WTC11 (cell line): ENCODE measurements at regions not wholly inside any gene's neighbourhood (a gene's known extent, or its start where the extent isn't known, plus 50 kb on each side); places are given as distances from the start of the nearest gene placed in this dataset.

ENCODE experiments used
- ATAC-seq: fragments of 200-7000 bp; cut with Tn5 transposase; 2 replicates; pipeline ENCODE4 v1.10.0; 2021; ENCODE audit warnings: mild to moderate bottlenecking, moderate library complexity
- CTCF ChIA-PET: fragments of 300-600 bp; sonication (Branson Sonifier 250); formaldehyde crosslinking; loops from one replicate; lab custom pipeline; 2021; ENCODE audit warnings: antibody characterized with exemption; lab: Charles Lee
- POLR2A ChIA-PET: fragments of 350-600 bp; sonication (Branson Sonifier 250); formaldehyde crosslinking; loops from one replicate; lab custom pipeline; 2021; ENCODE audit warnings: antibody characterized with exemption; lab: Charles Lee
- DNase-seq: peaks from one replicate; pipeline ENCODE4 v3.0.0; 2021; ENCODE audit warnings: low spot score
- H3K27ac Mint-ChIP-seq: 2 replicates; pipeline ENCODE4 v1.8.0; 2021; ENCODE audit warnings: mixed read lengths
- H3K27me3 Mint-ChIP-seq: 2 replicates; pipeline ENCODE4 v1.8.0; 2021; ENCODE audit warnings: low read depth, mild to moderate bottlenecking, moderate library complexity, mixed read lengths
- H3K36me3 Mint-ChIP-seq: 2 replicates; pipeline ENCODE4 v1.8.0; 2021; ENCODE audit warnings: mixed read lengths
- H3K4me1 Mint-ChIP-seq: 2 replicates; pipeline ENCODE4 v1.8.0; 2022; ENCODE audit warnings: mixed read lengths
- H3K4me3 Mint-ChIP-seq: 2 replicates; pipeline ENCODE4 v1.8.0; 2021; ENCODE audit warnings: mild to moderate bottlenecking, moderate library complexity, mixed read lengths
- H3K9me3 Mint-ChIP-seq: 2 replicates; pipeline ENCODE4 v1.8.0; 2021; ENCODE audit warnings: mixed read lengths
- ATF1 ChIP-seq: sonication (generic); formaldehyde crosslinking; IDR thresholded peaks from 2 replicates; pipeline ENCODE4 v1.8.1; 2023; ENCODE audit warnings: mild to moderate bottlenecking, moderate library complexity, missing genetic modification reagents
- CBFB ChIP-seq: sonication (generic); formaldehyde crosslinking; IDR thresholded peaks from 2 replicates; pipeline ENCODE4 v1.8.1; 2022; ENCODE audit warnings: mild to moderate bottlenecking, low read depth, missing genetic modification reagents
- CDX4 ChIP-seq: fragments of 250-450 bp; sonication (Bioruptor Pico); IDR thresholded peaks from 2 replicates; pipeline ENCODE4 v1.9.0; 2021; ENCODE audit warnings: moderate library complexity, mild to moderate bottlenecking, inconsistent platforms, borderline replicate concordance
- E2F1 ChIP-seq: sonication (generic); formaldehyde crosslinking; IDR thresholded peaks from 2 replicates; pipeline ENCODE4 v1.8.0; 2022; ENCODE audit warnings: mild to moderate bottlenecking, missing genetic modification reagents
- ERG ChIP-seq: fragments of 250-450 bp; sonication (Bioruptor Pico); IDR thresholded peaks from 2 replicates; pipeline ENCODE4 v1.8.0; 2021; ENCODE audit warnings: mild to moderate bottlenecking
- FOXJ3 ChIP-seq: sonication (generic); formaldehyde crosslinking; IDR thresholded peaks from 2 replicates; pipeline ENCODE4 v1.9.0; 2021; ENCODE audit warnings: missing genetic modification reagents, mild to moderate bottlenecking, borderline replicate concordance
- GABPB1 ChIP-seq: sonication (generic); formaldehyde crosslinking; IDR thresholded peaks from 2 replicates; pipeline ENCODE4 v1.8.1; 2023; ENCODE audit warnings: mild to moderate bottlenecking, missing genetic modification reagents
- HMGA2 ChIP-seq: fragments of 250-450 bp; sonication (Bioruptor Pico); IDR thresholded peaks from 2 replicates; pipeline ENCODE4 v1.4.0; 2021; ENCODE audit warnings: mild to moderate bottlenecking, moderate library complexity
- MLX ChIP-seq: sonication (generic); formaldehyde crosslinking; IDR thresholded peaks from 2 replicates; pipeline ENCODE4 v1.8.1; 2023; ENCODE audit warnings: mild to moderate bottlenecking, missing genetic modification reagents, moderate library complexity
- MYBL2 ChIP-seq: sonication (generic); formaldehyde crosslinking; IDR thresholded peaks from 2 replicates; pipeline ENCODE4 v1.8.1; 2023; ENCODE audit warnings: mild to moderate bottlenecking, moderate library complexity, missing genetic modification reagents
- NFE2L1 ChIP-seq: sonication (generic); formaldehyde crosslinking; IDR thresholded peaks from 2 replicates; pipeline ENCODE4 v1.8.1; 2023; ENCODE audit warnings: missing genetic modification reagents
- NR2C2 ChIP-seq: sonication (generic); formaldehyde crosslinking; IDR thresholded peaks from 2 replicates; pipeline ENCODE4 v1.8.0; 2022; ENCODE audit warnings: mild to moderate bottlenecking, missing genetic modification reagents
- NR3C1 ChIP-seq: sonication (generic); formaldehyde crosslinking; conservative IDR thresholded peaks from 2 replicates; pipeline ENCODE4 v1.8.1; 2023; ENCODE audit warnings: low read depth, mild to moderate bottlenecking, missing genetic modification reagents
- PRDM15 ChIP-seq: sonication (generic); formaldehyde crosslinking; IDR thresholded peaks from 2 replicates; pipeline ENCODE4 v1.8.0; 2022; ENCODE audit warnings: missing genetic modification reagents
- SMAD4 ChIP-seq: sonication (generic); formaldehyde crosslinking; IDR thresholded peaks from 2 replicates; pipeline ENCODE4 v1.8.0; 2022; ENCODE audit warnings: mild to moderate bottlenecking, missing genetic modification reagents
- SP1 ChIP-seq: sonication (generic); formaldehyde crosslinking; conservative IDR thresholded peaks from 2 replicates; pipeline ENCODE4 v1.8.1; 2022; ENCODE audit warnings: missing genetic modification reagents
- STAT6 ChIP-seq: sonication (generic); formaldehyde crosslinking; conservative IDR thresholded peaks from 2 replicates; pipeline ENCODE4 v1.8.1; 2023; ENCODE audit warnings: mild to moderate bottlenecking, low read depth, missing genetic modification reagents, moderate library complexity
- TCF7 ChIP-seq: sonication (generic); formaldehyde crosslinking; IDR thresholded peaks from 2 replicates; pipeline ENCODE4 v1.8.0; 2022; ENCODE audit warnings: mild to moderate bottlenecking, low read depth, missing genetic modification reagents, moderate library complexity
- TP53 ChIP-seq: sonication (generic); formaldehyde crosslinking; IDR thresholded peaks from 2 replicates; pipeline ENCODE4 v1.8.1; 2023; ENCODE audit warnings: mild to moderate bottlenecking, missing genetic modification reagents
- USF1 ChIP-seq: sonication (generic); formaldehyde crosslinking; IDR thresholded peaks from 2 replicates; pipeline ENCODE4 v1.8.0; 2022; ENCODE audit warnings: mild to moderate bottlenecking, missing genetic modification reagents
- ZNF121 ChIP-seq: sonication (generic); formaldehyde crosslinking; IDR thresholded peaks from 2 replicates; pipeline ENCODE4 v1.8.0; 2023; ENCODE audit warnings: missing genetic modification reagents
- ZNF396 ChIP-seq: fragments of 250-450 bp; sonication (Bioruptor Pico); IDR thresholded peaks from 2 replicates; pipeline ENCODE4 v1.8.0; 2021; ENCODE audit warnings: mild to moderate bottlenecking, moderate library complexity, borderline replicate concordance
- ZNF423 ChIP-seq: fragments of 250-450 bp; sonication (Bioruptor Pico); IDR thresholded peaks from 2 replicates; pipeline ENCODE4 v2.1.2; 2022; ENCODE audit warnings: mild to moderate bottlenecking, moderate library complexity
- ZNF671 ChIP-seq: fragments of 250-450 bp; sonication (Bioruptor Pico); IDR thresholded peaks from 2 replicates; pipeline ENCODE4 v1.8.0; 2021; ENCODE audit warnings: mild to moderate bottlenecking

GRCh38 chr5:57690724-57691123 is 208.1 kb upstream of the ACTBL2 start (continued):
- TF ChIP-seq PRDM15 (CRISPR knock-in tag) (no peak), TP53 (CRISPR knock-in tag) (no peak), ZNF423 (CRISPR knock-in tag) (no peak), E2F1 (CRISPR knock-in tag) (no peak)

- Mint-ChIP-seq H3K4me1 (peaks cover under 1% of the 10 kb centered on the region; the same call in 1 of the 2 replicates), H3K27ac (no peak overlapping the region), H3K27me3 (no peaks in the 10 kb centered on the region), H3K4me3 (no peak overlapping the region), H3K9me3 (peaks cover 4% of the 10 kb centered on the region; the same call in 1 of the 2 replicates), H3K36me3 (no peaks in the 10 kb centered on the region)
- DNase-seq: no peak
- TF ChIP-seq STAT6 (no peak), MLX (CRISPR knock-in tag) (no peak), SMAD4 (CRISPR knock-in tag) (no peak), ZNF121 (no peak), NR2C2 (no peak), NFE2L1 (CRISPR knock-in tag) (no peak), ZNF671 (CRISPR knock-in tag) (no peak), MYBL2 (CRISPR knock-in tag) (no peak), FOXJ3 (CRISPR knock-in tag) (no peak), SP1 (no peak)
- no peak for ATAC-seq
- ChIA-PET CTCF (interaction anchor here (1.2 kb wide), 1 partner anchor 37 kb away, joined by 3 read pairs; no protein-coding TSS in a partner anchor), POLR2A (no interaction called here)
These were observed 205.0 kb upstream of the ACTBL2 start for GRCh38 chr5:57687596-57687995.

- DNase-seq (no peak), ATAC-seq (no peak)
- POLR2A ChIA-PET: no interaction called here
- no peaks in the 10 kb centered on the region for H3K36me3 Mint-ChIP-seq
- no peak overlapping the region for H3K4me3 Mint-ChIP-seq
- no peaks in the 10 kb centered on the region for H3K4me1 Mint-ChIP-seq
- H3K27ac Mint-ChIP-seq: no peak overlapping the region
- H3K27me3 Mint-ChIP-seq: no peaks in the 10 kb centered on the region
- CTCF ChIA-PET: no interaction called here
- H3K9me3 Mint-ChIP-seq: peaks cover 4% of the 10 kb centered on the region; the same call in 1 of the 2 replicates
- TF ChIP-seq FOXJ3 (CRISPR knock-in tag) (no peak), TCF7 (CRISPR knock-in tag) (no peak), ATF1 (no peak), ZNF396 (CRISPR knock-in tag) (no peak), GABPB1 (no peak), CBFB (CRISPR knock-in tag) (no peak), USF1 (CRISPR knock-in tag) (no peak), HMGA2 (no peak), ZNF423 (CRISPR knock-in tag) (no peak), NR3C1 (CRISPR knock-in tag) (no peak), MYBL2 (CRISPR knock-in tag) (no peak), CDX4 (CRISPR knock-in tag) (no peak), ERG (CRISPR knock-in tag) (no peak)
These were observed 203.1 kb upstream of the ACTBL2 start for GRCh38 chr5:57685516-57686255.
